ENCODE measurements at regions not wholly inside any gene's neighbourhood (a gene's known extent, or its start where the extent isn't known, plus 50 kb on each side); places are given as distances from the start of the nearest gene placed in this dataset.

DNA sequence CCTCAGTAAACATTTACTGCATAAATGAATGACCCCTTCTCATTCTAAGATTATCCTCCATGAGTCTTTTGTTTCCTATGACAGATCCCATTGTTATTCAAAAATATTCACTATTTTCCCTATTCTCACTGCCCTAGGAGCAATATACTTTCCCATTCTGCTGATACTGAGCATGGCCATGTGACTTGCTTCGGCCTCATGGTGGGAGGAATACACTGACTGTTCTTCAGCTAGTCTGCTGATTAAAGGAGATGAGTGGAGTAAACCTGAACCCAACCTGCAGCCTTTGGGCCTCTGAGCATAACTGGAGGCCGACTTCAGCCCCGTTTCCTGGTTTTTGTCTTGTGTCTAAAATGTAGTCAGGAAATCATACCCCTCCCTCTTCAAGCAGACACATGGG, 531.8 kb upstream of the SALL1 start:
- no peak for DNase-seq (ENCODE audit: low read depth)

DNA sequence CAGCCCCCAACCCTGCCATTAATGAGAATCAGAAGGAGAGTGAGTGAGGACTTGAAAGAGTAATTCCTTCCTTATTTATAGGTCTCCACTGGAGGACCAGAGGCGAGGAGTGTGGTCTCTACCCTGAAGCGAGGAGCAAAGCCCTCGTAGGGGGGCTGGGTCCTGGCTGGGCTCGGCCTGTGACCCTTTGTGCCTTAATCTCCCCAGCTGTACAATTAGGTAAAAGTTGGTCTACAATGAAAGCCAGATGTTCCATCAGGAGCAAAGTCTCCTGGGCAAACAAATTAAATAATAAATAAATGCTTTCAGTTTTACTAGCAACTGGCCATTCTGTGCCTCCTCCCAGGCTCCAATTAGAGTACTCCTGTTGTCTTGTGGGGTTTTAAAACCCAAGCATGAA, 523.5 kb upstream of the SALL1 start:
- no peak for DNase-seq (ENCODE audit: low read depth)

- no peak for DNase-seq (ENCODE audit: low read depth)
Observed at GRCh38 chr16:51670527-51670926, 519.5 kb upstream of the SALL1 start.

DNA sequence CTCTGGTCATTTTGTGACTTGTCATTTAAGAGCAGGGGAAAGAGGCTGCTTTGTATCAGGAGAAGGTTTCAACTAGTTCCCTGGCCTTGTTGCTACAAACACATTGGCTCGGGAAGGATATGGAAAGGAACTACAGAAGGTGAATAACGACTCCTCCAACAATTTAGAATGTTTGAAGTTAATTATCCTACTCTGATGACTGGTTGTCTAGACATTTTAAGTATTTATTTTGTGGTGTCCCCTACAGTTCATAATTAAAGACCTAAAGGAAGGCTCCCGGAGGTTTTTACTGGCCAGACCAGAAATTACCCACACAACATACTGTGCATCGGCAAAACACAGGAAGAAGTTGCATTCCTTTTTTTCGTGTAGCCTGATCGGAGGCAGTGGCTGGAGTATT, 515.8 kb upstream of the SALL1 start:
- no peak for DNase-seq (ENCODE audit: low read depth)

- DNase-seq (ENCODE audit: low read depth), result no peak
Observed at GRCh38 chr16:51666074-51666473, 515.0 kb upstream of the SALL1 start.

DNA sequence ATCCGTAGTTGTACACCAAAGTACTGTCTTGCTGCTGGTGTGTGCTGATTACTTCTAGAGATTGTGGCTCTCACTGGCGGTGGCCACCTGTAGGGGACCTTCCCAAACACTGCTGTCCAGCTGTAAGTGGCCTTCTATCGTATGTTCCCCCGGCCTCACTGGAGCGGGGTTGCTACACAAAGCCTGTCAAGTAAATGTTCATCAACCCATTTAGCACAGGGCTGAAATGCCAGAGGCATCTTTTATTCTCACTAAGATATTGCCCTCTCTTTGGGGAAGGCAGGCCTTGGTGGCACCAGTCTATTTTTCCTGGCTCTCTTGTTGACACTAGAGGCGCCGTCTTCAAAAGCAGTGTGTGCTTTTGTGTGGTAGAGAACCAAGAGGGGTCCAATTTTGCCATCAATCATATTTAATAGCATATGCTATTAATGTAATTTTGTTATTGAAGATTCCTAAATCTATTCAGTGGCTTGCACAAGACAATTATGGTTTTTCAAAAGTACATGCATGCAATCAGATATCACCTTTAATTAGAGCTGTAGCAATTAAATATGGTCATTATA, 514.4 kb upstream of the SALL1 start:
- no peak for DNase-seq (ENCODE audit: low read depth)

DNA sequence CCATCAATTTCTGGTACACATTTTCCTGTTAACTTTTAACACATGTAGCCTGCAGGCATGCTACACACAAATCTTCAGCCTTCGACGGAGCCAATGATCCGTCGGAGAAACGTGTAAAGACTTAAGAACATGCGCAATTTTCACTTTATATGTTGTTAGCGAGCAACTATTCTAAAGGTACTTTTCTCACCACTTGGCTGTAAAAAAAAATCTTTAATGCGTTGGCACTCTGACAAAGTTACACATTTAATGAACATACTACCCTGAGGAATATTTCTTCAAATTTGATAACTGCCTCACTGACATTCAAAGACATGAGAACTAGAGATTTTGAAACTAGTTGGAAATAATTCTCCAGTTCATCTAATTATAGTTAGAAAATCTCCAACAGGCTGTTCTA, 507.5 kb upstream of the SALL1 start:
- DNase-seq (ENCODE audit: low read depth), result no peak

- no peak for DNase-seq (ENCODE audit: low read depth)
Observed at GRCh38 chr16:51657848-51658247, 506.8 kb upstream of the SALL1 start.

GRCh38 chr16:51655249-51655648, 504.2 kb upstream of the SALL1 start:
- peak; percentile 27 for DNase-seq (ENCODE audit: low read depth)

DNA sequence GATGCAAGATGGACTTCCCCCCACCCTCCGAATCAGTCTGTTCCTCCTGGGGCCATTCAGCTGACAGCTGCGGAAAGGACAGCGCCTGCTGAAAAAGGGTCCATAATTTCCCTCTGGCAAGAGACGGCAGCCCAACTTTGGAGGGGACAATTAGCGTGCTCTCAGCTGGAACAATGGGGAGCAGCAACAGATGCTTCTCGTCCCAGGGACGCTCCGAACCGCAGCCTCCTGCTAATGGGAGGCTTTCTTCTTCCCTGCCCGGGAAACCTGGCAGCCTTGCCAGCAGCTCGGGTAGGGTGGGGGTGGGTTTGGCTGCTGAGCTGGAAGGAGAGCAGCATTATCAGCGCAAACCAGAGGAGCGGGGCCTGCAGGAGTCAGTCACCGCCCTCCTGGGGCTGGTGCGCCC, 500.0 kb upstream of the SALL1 start:
- DNase-seq (ENCODE audit: low read depth), result no peak

GRCh38 chr16:51649631-51650030, 498.6 kb upstream of the SALL1 start:
- no peak for DNase-seq (ENCODE audit: low read depth)

DNA sequence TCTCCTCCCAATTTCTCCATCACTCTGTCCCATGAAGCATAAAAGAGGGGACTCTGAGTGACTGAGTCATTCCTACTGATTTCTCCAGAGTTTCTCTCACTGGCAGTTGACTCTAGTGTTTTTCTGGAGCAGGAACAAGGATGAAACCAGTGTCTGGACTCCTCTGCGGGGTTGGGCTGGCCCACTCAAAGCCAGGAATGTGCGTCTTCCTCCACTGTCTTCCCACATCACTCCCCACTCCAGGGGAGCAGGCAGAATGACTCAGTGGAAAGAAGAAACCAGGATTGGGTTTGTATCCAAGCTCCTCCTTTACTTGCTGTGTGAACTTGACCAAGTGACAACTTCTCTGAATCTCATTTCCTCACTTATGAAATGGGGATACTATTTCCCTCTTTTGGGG, 497.5 kb upstream of the SALL1 start:
- peak; percentile 30 for DNase-seq (ENCODE audit: low read depth)

GRCh38 chr16:51641191-51641765, 490.2 kb upstream of the SALL1 start:
- DNase-seq (ENCODE audit: low read depth), result no peak

GRCh38 chr16:51640196-51640595, 489.1 kb upstream of the SALL1 start:
- DNase-seq (ENCODE audit: low read depth), result no peak

DNA sequence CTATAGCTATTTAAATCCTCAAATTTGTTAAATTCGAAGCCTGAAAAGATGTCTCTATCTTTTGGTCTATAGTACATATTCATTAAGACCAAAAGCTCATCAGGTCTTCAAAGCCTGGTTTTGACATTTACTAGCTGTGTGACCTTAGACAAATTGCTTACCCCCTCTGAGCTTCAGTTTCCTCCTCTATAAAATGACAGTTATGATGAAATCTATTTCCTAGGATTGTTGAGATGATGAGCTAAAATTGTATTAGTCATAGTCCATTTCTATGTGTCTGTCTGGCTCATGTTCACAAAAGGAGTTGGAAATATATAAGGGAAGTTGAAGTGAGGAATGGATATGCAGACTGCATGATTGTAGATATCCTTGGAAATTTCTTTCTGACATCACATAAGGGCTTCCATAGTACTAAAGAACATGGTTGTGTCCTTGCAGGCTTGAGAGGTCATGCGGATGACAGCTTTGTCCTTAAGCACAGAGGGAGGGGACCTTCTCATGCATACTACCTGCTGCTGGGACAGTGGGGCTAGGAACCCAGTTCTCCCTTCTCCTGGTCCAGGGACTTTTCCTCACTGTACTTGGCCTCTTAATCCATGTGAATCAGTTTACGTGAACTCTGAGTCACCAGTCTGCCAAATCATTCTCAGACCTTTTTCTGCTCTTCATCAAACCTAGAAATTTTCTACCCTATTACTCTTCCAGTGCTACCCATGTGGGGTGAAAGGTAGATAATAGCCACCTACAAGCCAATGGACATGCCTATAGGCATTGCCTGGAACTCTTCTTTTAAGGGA, 487.5 kb upstream of the SALL1 start:
- DNase-seq (ENCODE audit: low read depth), result peak; percentile 14

- peak; percentile 15 for DNase-seq (ENCODE audit: low read depth)
Observed at GRCh38 chr16:51637770-51638094, 486.7 kb upstream of the SALL1 start.

- DNase-seq (ENCODE audit: low read depth), result peak; percentile 88
Observed at GRCh38 chr16:51636920-51637769, 486.1 kb upstream of the SALL1 start.

- no peak for DNase-seq (ENCODE audit: low read depth)
Observed at GRCh38 chr16:51635181-51635580, 484.1 kb upstream of the SALL1 start.

DNA sequence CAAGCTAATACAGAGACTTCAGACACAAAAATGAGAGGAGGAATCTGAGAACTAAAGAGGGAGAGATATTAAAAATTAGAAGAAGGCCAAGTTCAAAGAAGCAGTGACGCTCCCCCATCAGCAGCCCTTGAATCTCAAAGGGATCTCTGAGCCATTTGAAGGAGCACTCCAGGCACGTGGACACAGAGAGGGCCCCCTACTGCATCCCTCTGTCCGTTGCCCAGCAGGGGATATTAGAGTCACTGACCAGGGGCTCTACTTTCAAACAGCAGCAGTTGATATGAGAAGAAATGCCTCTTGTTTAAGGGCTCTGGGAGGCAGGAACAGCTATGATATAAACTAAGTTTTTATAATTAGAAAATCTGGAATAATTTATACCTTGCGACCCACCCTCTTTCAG, 479.0 kb upstream of the SALL1 start:
- DNase-seq (ENCODE audit: low read depth), result no peak

DNA sequence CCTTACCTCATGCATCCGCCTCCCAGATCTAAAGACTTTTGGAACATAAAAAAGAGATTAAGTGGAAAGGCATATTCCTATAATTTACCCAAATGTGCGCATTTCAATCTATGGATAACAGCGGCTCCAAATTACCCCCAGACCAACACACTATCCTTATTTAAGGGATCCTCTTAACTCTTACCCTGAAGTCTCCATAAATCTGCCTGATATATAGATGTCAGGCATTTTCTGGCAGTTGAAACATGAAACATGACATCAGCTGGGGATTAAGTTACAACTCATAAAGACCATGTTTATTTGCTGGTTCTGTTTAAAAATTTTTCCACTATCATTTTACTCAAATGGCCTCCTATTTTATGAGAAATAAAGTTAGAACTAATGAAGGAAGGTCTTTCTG, 478.5 kb upstream of the SALL1 start:
- DNase-seq (ENCODE audit: low read depth), result no peak

DNA sequence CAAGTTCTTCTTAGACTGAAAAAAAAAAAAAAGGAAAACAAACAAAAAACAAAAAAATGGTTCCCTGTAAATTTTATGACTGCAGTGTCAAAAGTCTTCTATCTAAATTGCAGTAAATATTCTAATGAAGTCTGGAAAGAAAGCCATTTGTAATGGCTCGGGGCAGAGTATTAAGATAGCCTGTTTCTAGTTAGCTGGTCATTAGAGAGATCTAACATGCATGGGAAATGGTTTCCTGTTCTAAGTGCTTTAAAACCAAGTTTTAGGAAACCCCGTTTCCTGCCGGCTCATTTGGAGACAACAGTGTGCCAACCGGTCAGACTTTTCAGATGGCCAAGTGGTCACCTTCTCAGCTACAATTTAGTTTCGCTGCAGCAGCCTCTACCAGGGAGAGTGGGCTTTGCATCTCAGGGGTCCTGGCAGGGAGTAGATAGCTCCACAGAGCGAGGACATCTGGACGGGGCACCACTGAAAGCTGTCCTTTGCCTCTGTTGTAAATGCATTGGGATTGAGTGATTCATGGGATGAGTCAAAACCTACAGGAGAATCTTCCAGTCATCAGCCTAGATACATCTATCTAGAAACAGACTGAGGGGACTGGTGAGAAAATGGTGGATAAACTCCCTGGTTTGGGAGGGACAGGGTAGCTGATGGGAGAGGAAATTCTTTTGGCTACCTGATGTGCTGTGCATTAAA, 473.2 kb upstream of the SALL1 start:
- peak; percentile 67 for DNase-seq (ENCODE audit: low read depth)

DNA sequence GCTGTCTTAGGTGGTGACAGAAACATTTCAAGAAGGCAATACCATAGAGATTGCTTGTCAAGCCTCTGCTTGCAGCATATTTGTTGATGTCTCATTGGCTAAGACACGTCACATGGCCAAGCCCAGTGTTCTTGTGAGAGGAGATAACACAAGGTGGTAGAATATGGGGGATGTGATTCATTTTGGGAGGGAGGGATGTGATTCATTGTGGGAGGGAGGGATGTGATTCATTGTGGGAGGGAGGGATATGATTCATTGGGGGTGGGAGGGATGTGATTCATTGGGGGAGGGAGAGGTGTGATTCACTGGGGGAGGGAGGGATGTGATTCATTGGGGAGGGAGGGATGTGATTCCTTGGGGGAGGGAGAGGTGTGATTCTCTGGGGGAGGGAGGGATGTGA, 470.5 kb upstream of the SALL1 start:
- DNase-seq (ENCODE audit: low read depth), result no peak

Measured in HT1080 (cell line).